B cell (primary cell): ENCODE measurements at regions not wholly inside any gene's neighbourhood (a gene's known extent, or its start where the extent isn't known, plus 50 kb on each side); places are given as distances from the start of the nearest gene placed in this dataset.

ENCODE experiments used
- ATAC-seq: fragments of 200-7000 bp; cut with Tn5 transposase; one replicate; pipeline ENCODE4 v1.10.0; 2021; ENCODE audit warnings: low read depth, mild to moderate bottlenecking, moderate number of reproducible peaks, moderate library complexity
- CTCF ChIA-PET: fragments of 350-600 bp; sonication (Branson Sonifier 250); formaldehyde crosslinking; loops from one replicate; lab custom pipeline; 2021; ENCODE audit warnings: antibody characterized with exemption, inconsistent platforms; lab: Charles Lee
- POLR2A ChIA-PET: fragments of 350-600 bp; sonication (Branson Sonifier 250); formaldehyde crosslinking; loops from one replicate; lab custom pipeline; 2021; ENCODE audit warnings: antibody characterized with exemption; lab: Charles Lee
- DNase-seq: peaks from one replicate; pipeline ENCODE4 v3.0.0; 2013
- H2AFZ ChIP-seq: 2 replicates; pipeline ENCODE4 v1.6.1; 2012; ENCODE audit warnings: mild to moderate bottlenecking, low read depth, low read length; ENCODE audit not compliant: insufficient read depth, poor library complexity, severe bottlenecking
- H3K27ac ChIP-seq, 2 donors: 1 replicate in 1 of 2; 2 replicates in 1 of 2; pipeline ENCODE4 v1.5.1; 2012 to 2013; ENCODE audit warnings: low read length in 2 of 2, mild to moderate bottlenecking in 2 of 2, moderate library complexity in 1 of 2
- H3K27me3 ChIP-seq, 4 experiments: fragments of 200-600 bp in 1 of 4; sonication (generic) in 1 of 4; replicated peaks in 1 of 4; 1 replicate in 2 of 4; 2 replicates in 2 of 4; pipeline versions ENCODE4 v1.6.1 to v1.7.0; 2013 to 2016; ENCODE audit warnings: low read length in 3 of 4, mild to moderate bottlenecking in 2 of 4, mixed read lengths in 1 of 4, moderate library complexity in 1 of 4; ENCODE audit not compliant: insufficient read depth in 4 of 4, control insufficient read depth in 3 of 4; ENCODE audit errors: control extremely low read depth in 1 of 4
- H3K36me3 ChIP-seq, 2 experiments: replicated peaks in 1 of 2; 1 replicate in 1 of 2; 2 replicates in 1 of 2; pipeline versions ENCODE4 v1.6.1 to v1.7.1; 2013; ENCODE audit warnings: low read length in 1 of 2; ENCODE audit not compliant: insufficient read depth in 2 of 2, control insufficient read depth in 1 of 2; ENCODE audit errors: control extremely low read depth in 1 of 2, extremely low read depth in 1 of 2
- H3K4me1 ChIP-seq, 2 donors: fragments of 200-600 bp in 1 of 2; sonication (generic) in 1 of 2; 1 replicate in 1 of 2; 2 replicates in 1 of 2; pipeline versions ENCODE4 v1.5.1 to v1.6.1; 2013 to 2017; ENCODE audit warnings: low read length in 2 of 2; ENCODE audit not compliant: control insufficient read depth in 2 of 2, insufficient read depth in 2 of 2
- H3K4me2 ChIP-seq: replicated peaks from 2 replicates; pipeline ENCODE3; 2012; ENCODE audit warnings: mild to moderate bottlenecking, low read depth, low read length; ENCODE audit not compliant: poor library complexity, severe bottlenecking
- H3K4me3 ChIP-seq, 5 experiments: fragments of 200-600 bp in 1 of 5; sonication (generic) in 1 of 5; 1 replicate in 3 of 5; 2 replicates in 2 of 5; pipeline versions ENCODE4 v1.5.1 to v1.7.0; 2011 to 2016; ENCODE audit warnings: low read length in 4 of 5, mild to moderate bottlenecking in 4 of 5, low read depth in 2 of 5, control low read depth in 1 of 5, moderate library complexity in 1 of 5; ENCODE audit not compliant: insufficient read depth in 1 of 5; ENCODE audit errors: control extremely low read depth in 1 of 5, extremely low read depth in 1 of 5
- H3K79me2 ChIP-seq: fragments of 200-600 bp; sonication (generic); one replicate; pipeline ENCODE4 v1.6.0; 2016; ENCODE audit warnings: low read length; ENCODE audit not compliant: control insufficient read depth, insufficient read depth
- H3K9ac ChIP-seq: fragments of 200-600 bp; sonication (generic); 2 replicates; pipeline ENCODE4 v1.6.1; 2017; ENCODE audit warnings: mild to moderate bottlenecking, low read length, moderate library complexity
- H3K9me3 ChIP-seq, 3 donors: one replicate each; pipeline versions ENCODE4 v1.6.1 to v1.7.1; 2013; ENCODE audit warnings: low read length in 2 of 3; ENCODE audit not compliant: control insufficient read depth in 2 of 3, insufficient read depth in 1 of 3; ENCODE audit errors: control extremely low read depth in 1 of 3
- H4K20me1 ChIP-seq: 2 replicates; pipeline ENCODE4 v1.6.0; 2012; ENCODE audit warnings: mild to moderate bottlenecking, low read length; ENCODE audit not compliant: insufficient read depth, control insufficient read depth, poor library complexity, severe bottlenecking
- H3K27ac Mint-ChIP-seq: one replicate; pipeline ENCODE4 v1.8.0; 2021; ENCODE audit warnings: mixed read lengths
- H3K27me3 Mint-ChIP-seq: one replicate; pipeline ENCODE4 v1.8.0; 2021; ENCODE audit warnings: mixed read lengths
- H3K4me1 Mint-ChIP-seq: one replicate; pipeline ENCODE4 v1.8.0; 2021; ENCODE audit warnings: mixed read lengths
- H3K4me3 Mint-ChIP-seq: one replicate; pipeline ENCODE4 v1.8.0; 2021; ENCODE audit warnings: mixed read lengths
- H3K9me3 Mint-ChIP-seq: one replicate; pipeline ENCODE4 v1.8.0; 2022; ENCODE audit warnings: mixed read lengths; ENCODE audit not compliant: insufficient read depth
- EZH2 ChIP-seq: IDR thresholded peaks from 2 replicates; pipeline ENCODE4 v1.6.1; 2012; ENCODE audit warnings: borderline replicate concordance, low read depth, mild to moderate bottlenecking, moderate library complexity, low read length; ENCODE audit not compliant: insufficient read depth, poor library complexity, severe bottlenecking
- WGBS: methylation state at CpG from one replicate; pipeline ENCODE4 v1.1.5; 2013; ENCODE audit warnings: missing lambda C conversion rate; ENCODE audit not compliant: insufficient coverage; 5-methylcytosine and 5-hydroxymethylcytosine counted together
- intact Hi-C: fragments of 100-400 bp; cut with micrococcal nuclease; formaldehyde crosslinking; loops from one replicate; pipeline ENCODE4 v1.10.0; 2022
- TF ChIP-seq, protein P1 (sequence below): fragments of 200-600 bp; IDR thresholded peaks from one replicate; pipeline ENCODE4 v1.8.0; 2022; ENCODE audit warnings: antibody characterized with exemption, mild to moderate bottlenecking

DNA sequence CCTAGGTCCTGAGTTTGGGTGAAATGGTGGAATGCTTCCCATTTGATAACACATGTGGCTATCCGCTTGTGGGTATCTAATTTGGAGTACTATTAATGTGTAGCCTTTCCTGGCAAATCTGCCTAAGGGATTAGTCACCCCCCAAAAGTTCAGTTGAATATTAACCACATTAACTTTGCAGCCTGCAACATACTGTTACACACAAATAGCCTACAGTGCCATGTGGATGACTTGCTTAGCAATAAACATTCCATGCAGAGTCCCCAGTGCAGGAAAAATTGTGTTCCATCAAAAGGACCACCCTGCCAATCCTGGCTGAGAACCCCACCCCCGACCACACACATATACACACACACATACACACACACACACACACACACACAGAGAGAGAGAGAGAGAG lies 303.3 kb upstream of the ESRRG start:
- TF ChIP-seq, protein P1, sequence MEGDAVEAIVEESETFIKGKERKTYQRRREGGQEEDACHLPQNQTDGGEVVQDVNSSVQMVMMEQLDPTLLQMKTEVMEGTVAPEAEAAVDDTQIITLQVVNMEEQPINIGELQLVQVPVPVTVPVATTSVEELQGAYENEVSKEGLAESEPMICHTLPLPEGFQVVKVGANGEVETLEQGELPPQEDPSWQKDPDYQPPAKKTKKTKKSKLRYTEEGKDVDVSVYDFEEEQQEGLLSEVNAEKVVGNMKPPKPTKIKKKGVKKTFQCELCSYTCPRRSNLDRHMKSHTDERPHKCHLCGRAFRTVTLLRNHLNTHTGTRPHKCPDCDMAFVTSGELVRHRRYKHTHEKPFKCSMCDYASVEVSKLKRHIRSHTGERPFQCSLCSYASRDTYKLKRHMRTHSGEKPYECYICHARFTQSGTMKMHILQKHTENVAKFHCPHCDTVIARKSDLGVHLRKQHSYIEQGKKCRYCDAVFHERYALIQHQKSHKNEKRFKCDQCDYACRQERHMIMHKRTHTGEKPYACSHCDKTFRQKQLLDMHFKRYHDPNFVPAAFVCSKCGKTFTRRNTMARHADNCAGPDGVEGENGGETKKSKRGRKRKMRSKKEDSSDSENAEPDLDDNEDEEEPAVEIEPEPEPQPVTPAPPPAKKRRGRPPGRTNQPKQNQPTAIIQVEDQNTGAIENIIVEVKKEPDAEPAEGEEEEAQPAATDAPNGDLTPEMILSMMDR = no peak
- TF ChIP-seq EZH2 = no peak
- ATAC-seq (no peak), DNase-seq (no peak)
- no peaks in the 10 kb centered on the region for H3K36me3 ChIP-seq
- POLR2A ChIA-PET = no interaction called here
- H3K27ac Mint-ChIP-seq = no peak overlapping the region
- intact Hi-C loops = no loop called here
- no peak overlapping the region for H2AFZ ChIP-seq
- H3K9me3 ChIP-seq = no peaks in the 10 kb centered on the region
- no peak overlapping the region for H3K9ac ChIP-seq
- peaks cover 0 to 4% (median 0%) of the 10 kb centered on the region in 4 experiments for H3K27me3 ChIP-seq
- H3K27me3 Mint-ChIP-seq = peaks cover 2% of the 10 kb centered on the region
- peaks cover 0 to 5% of the 10 kb centered on the region in 2 donors for H3K4me1 ChIP-seq
- H3K27ac ChIP-seq = no peak overlapping the region
- no CpG with 5 or more reads among the region's 2 CpGs for whole genome bisulfite sequencing
- peaks cover 11% of the 10 kb centered on the region for H3K4me1 Mint-ChIP-seq
- no peak overlapping the region for H3K4me2 ChIP-seq
- H3K4me3 ChIP-seq = no peak overlapping the region
- CTCF ChIA-PET = no interaction called here
- H3K79me2 ChIP-seq = no peaks in the 10 kb centered on the region
- H3K9me3 Mint-ChIP-seq = no peaks in the 10 kb centered on the region
- no peaks in the 10 kb centered on the region for H4K20me1 ChIP-seq
- H3K4me3 Mint-ChIP-seq = no peak overlapping the region

DNA sequence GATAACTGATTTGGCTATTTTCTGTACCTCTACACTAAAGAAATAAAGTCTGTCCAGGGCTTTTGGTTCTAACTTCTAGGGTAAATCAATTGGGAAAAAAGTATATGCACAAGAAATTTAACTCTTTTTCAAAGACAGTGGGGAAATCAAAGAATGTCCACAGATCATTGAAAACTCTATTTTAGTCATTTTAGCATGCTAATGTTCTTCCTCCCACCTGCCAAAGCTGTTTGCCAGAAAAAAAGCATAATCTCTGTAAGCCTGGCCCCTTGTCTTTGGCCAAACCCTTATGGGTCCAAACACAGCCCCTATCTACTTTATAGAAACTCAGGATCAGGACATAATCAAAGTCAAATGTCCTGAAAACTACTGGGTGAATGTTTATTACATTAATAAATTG lies 302.2 kb upstream of the ESRRG start:
- peaks cover 11% of the 10 kb centered on the region for H3K4me1 Mint-ChIP-seq

More for the DNA sequence above, 302.2 kb upstream of the ESRRG start:
- POLR2A ChIA-PET = no interaction called here
- Histone ChIP-seq H3K4me1 (peaks cover 0 to 5% of the 10 kb centered on the region in 2 donors), H3K27ac (no peak overlapping the region), H3K9ac (no peak overlapping the region), H4K20me1 (no peaks in the 10 kb centered on the region), H3K4me3 (no peak overlapping the region), H3K27me3 (peaks cover 0 to 4% (median 0%) of the 10 kb centered on the region in 4 experiments), H2AFZ (no peak overlapping the region), H3K79me2 (no peaks in the 10 kb centered on the region), H3K4me2 (no peak overlapping the region), H3K9me3 (no peaks in the 10 kb centered on the region), H3K36me3 (no peaks in the 10 kb centered on the region)
- CTCF ChIA-PET = no interaction called here
- Mint-ChIP-seq H3K9me3 (no peaks in the 10 kb centered on the region), H3K27me3 (no peaks in the 10 kb centered on the region), H3K4me3 (no peak overlapping the region), H3K27ac (no peak overlapping the region)
- TF ChIP-seq EZH2 = no peak
- TF ChIP-seq, protein P1 = no peak
- DNase-seq (no peak), ATAC-seq (no peak)
- intact Hi-C loops = no loop called here
